ENCODE measurements at regions not wholly inside any gene's neighbourhood (a gene's known extent, or its start where the extent isn't known, plus 50 kb on each side); places are given as distances from the start of the nearest gene placed in this dataset.
A peak's percentile ranks its signal among the peaks of the same experiment; 100 is the strongest.

GRCh38 chr1:161440312-161440894 lies 64.9 kb upstream of the FCGR2A start:
- H3K9me3 Mint-ChIP-seq, result peaks cover 0 to 26% (median 16%) of the 10 kb centered on the region in 7 donors
- H4K20me1 ChIP-seq (ENCODE audit: insufficient read depth, low read length), result no peaks in the 10 kb centered on the region
- H3K36me3 Mint-ChIP-seq, result peaks cover 5 to 6% of the 10 kb centered on the region in 2 donors
- TF ChIP-seq CTCF (IDR thresholded peaks at IDR 0.05), result peak; percentile 51
- H3K79me2 ChIP-seq (ENCODE audit: insufficient read depth, low read length), result no peaks in the 10 kb centered on the region
- H3K4me3 Mint-ChIP-seq, result peak overlapping the region; percentile 83 to 91
- H3K4me1 ChIP-seq (ENCODE audit: control insufficient read depth in 1 of 2, insufficient read depth in 2 of 2, low read length in 2 of 2), result peaks cover 6 to 15% of the 10 kb centered on the region in 2 donors
- intact Hi-C loops (cut with micrococcal nuclease), result no loop called here
- H3K27me3 ChIP-seq (ENCODE audit: control insufficient read depth in 2 of 2, insufficient read depth in 2 of 2, low read length in 2 of 2), result peaks cover 37 to 41% of the 10 kb centered on the region in 2 donors
- WGBS (ENCODE audit: insufficient coverage), result under 1% methylated on average over 46 of the region's 61 CpGs
- no peak overlapping the region for H3K27ac ChIP-seq (ENCODE audit: low read depth in 1 of 2, low read length in 2 of 2)
- H3K36me3 ChIP-seq (replicated peaks in 1 of 2; ENCODE audit: control insufficient read depth in 1 of 2, insufficient read depth in 2 of 2, low read length in 2 of 2), result no peaks in the 10 kb centered on the region
- no peak overlapping the region for H3K27ac Mint-ChIP-seq
- H3K9ac ChIP-seq (ENCODE audit: insufficient read depth, low read length, poor library complexity, severe bottlenecking), result no peak overlapping the region
- H3K4me2 ChIP-seq (replicated peaks; ENCODE audit: extremely low read depth, low read length, poor library complexity, severe bottlenecking), result peak overlapping the region; percentile 80
- peak overlapping the region; percentile 75 for H2AFZ ChIP-seq (ENCODE audit: insufficient read depth, low read depth, low read length, poor library complexity, severe bottlenecking)
- peaks cover 53 to 69% (median 54%) of the 10 kb centered on the region in 3 donors for H3K27me3 Mint-ChIP-seq (ENCODE audit: low read depth in 3 of 3)
- peaks cover 8 to 19% of the 10 kb centered on the region in 2 donors for H3K9me3 ChIP-seq (replicated peaks in 1 of 2; ENCODE audit: control insufficient read depth in 1 of 2, insufficient read depth in 1 of 2, low read length in 2 of 2)
- peak; percentile 28 to 46 (median 29) for DNase-seq
- H3K4me3 ChIP-seq (replicated peaks in 1 of 3; ENCODE audit: low read depth in 2 of 3, low read length in 3 of 3), result peak overlapping the region; percentile 30 to 72 (median 43)
- peaks cover 11% of the 10 kb centered on the region for H3K4me1 Mint-ChIP-seq

- peak overlapping the region in 1 of 3 experiments; percentile 66 for H3K4me3 ChIP-seq (replicated peaks in 1 of 3; ENCODE audit: low read depth in 2 of 3, low read length in 3 of 3)
Observed at GRCh38 chr1:161439280-161440232, 65.7 kb upstream of the FCGR2A start.

More at GRCh38 chr1:161439280-161440232, 65.7 kb upstream of the FCGR2A start:
- Mint-ChIP-seq H3K27ac (no peak overlapping the region), H3K9me3 (peaks cover 0 to 26% (median 16%) of the 10 kb centered on the region in 7 donors), H3K36me3 (peaks cover 5 to 6% of the 10 kb centered on the region in 2 donors), H3K4me1 (peaks cover 11% of the 10 kb centered on the region), H3K4me3 (peak overlapping the region; percentile 52 to 90), H3K27me3 (ENCODE audit: low read depth in 3 of 3) (peaks cover 55 to 74% (median 56%) of the 10 kb centered on the region in 3 donors)
- Histone ChIP-seq H3K27ac (ENCODE audit: low read depth in 1 of 2, low read length in 2 of 2) (no peak overlapping the region), H3K79me2 (ENCODE audit: insufficient read depth, low read length) (no peaks in the 10 kb centered on the region), H3K4me2 (replicated peaks; ENCODE audit: extremely low read depth, low read length, poor library complexity, severe bottlenecking) (peak overlapping the region; percentile 80), H3K4me1 (ENCODE audit: control insufficient read depth in 1 of 2, insufficient read depth in 2 of 2, low read length in 2 of 2) (peaks cover 6 to 15% of the 10 kb centered on the region in 2 donors), H3K9ac (ENCODE audit: insufficient read depth, low read length, poor library complexity, severe bottlenecking) (no peak overlapping the region), H3K9me3 (replicated peaks in 1 of 2; ENCODE audit: control insufficient read depth in 1 of 2, insufficient read depth in 1 of 2, low read length in 2 of 2) (peaks cover 5 to 15% of the 10 kb centered on the region in 2 donors), H3K27me3 (ENCODE audit: control insufficient read depth in 2 of 2, insufficient read depth in 2 of 2, low read length in 2 of 2) (peaks cover 37 to 41% of the 10 kb centered on the region in 2 donors), H3K36me3 (replicated peaks in 1 of 2; ENCODE audit: control insufficient read depth in 1 of 2, insufficient read depth in 2 of 2, low read length in 2 of 2) (no peaks in the 10 kb centered on the region), H2AFZ (ENCODE audit: insufficient read depth, low read depth, low read length, poor library complexity, severe bottlenecking) (peak overlapping the region; percentile 56), H4K20me1 (ENCODE audit: insufficient read depth, low read length) (no peaks in the 10 kb centered on the region)
- no peak for DNase-seq
- WGBS (ENCODE audit: insufficient coverage), result 26% methylated on average over 35 of the region's 44 CpGs
- intact Hi-C loops (cut with micrococcal nuclease), result no loop called here
- no peak for TF ChIP-seq CTCF (IDR thresholded peaks at IDR 0.05)

Data from CD14-positive monocyte (primary cell).